Parathyroid adenoma (tissue), 2 donors: ENCODE measurements at regions not wholly inside any gene's neighbourhood (a gene's known extent, or its start where the extent isn't known, plus 50 kb on each side); places are given as distances from the start of the nearest gene placed in this dataset.

Experiments used
- H2AFZ ChIP-seq: fragments of 300-600 bp; sonication (generic); one replicate; pipeline ENCODE4 v1.7.0; 2017; ENCODE audit warnings: antibody characterized with exemption, mild to moderate bottlenecking
- H3K27ac ChIP-seq: fragments of 300-600 bp; sonication (generic); one replicate; pipeline ENCODE4 v1.7.0; 2017
- H3K27me3 ChIP-seq: fragments of 300-600 bp; sonication (generic); one replicate; pipeline ENCODE4 v1.7.0; 2017; ENCODE audit warnings: low read length; ENCODE audit not compliant: control insufficient read depth, insufficient read depth
- H3K36me3 ChIP-seq: fragments of 300-600 bp; sonication (generic); one replicate; pipeline ENCODE4 v1.7.0; 2017; ENCODE audit warnings: low read length; ENCODE audit not compliant: control insufficient read depth, insufficient read depth
- H3K4me1 ChIP-seq: fragments of 300-600 bp; sonication (generic); one replicate; pipeline ENCODE4 v1.7.0; 2017; ENCODE audit warnings: control low read depth
- H3K4me2 ChIP-seq: fragments of 300-600 bp; sonication (generic); one replicate; pipeline ENCODE4 v1.7.0; 2017; ENCODE audit warnings: low read length
- H3K4me3 ChIP-seq: fragments of 300-600 bp; sonication (generic); one replicate; pipeline ENCODE4 v1.7.0; 2017; ENCODE audit warnings: low read depth, low read length
- H3K79me2 ChIP-seq: fragments of 300-600 bp; sonication (generic); one replicate; pipeline ENCODE4 v1.7.0; 2017; ENCODE audit warnings: control low read depth
- H3K9ac ChIP-seq: fragments of 300-600 bp; sonication (generic); one replicate; pipeline ENCODE4 v1.7.0; 2017; ENCODE audit warnings: mild to moderate bottlenecking
- H3K9me3 ChIP-seq: fragments of 300-600 bp; sonication (generic); one replicate; pipeline ENCODE4 v1.7.0; 2017; ENCODE audit warnings: low read length; ENCODE audit not compliant: control insufficient read depth
- CTCF ChIP-seq: fragments of 300-600 bp; sonication (generic); IDR thresholded peaks from one replicate; pipeline ENCODE4 v1.7.0; 2017; ENCODE audit warnings: antibody characterized with exemption, mild to moderate bottlenecking
- donor health status: primary hyperparathyroidism.

DNA sequence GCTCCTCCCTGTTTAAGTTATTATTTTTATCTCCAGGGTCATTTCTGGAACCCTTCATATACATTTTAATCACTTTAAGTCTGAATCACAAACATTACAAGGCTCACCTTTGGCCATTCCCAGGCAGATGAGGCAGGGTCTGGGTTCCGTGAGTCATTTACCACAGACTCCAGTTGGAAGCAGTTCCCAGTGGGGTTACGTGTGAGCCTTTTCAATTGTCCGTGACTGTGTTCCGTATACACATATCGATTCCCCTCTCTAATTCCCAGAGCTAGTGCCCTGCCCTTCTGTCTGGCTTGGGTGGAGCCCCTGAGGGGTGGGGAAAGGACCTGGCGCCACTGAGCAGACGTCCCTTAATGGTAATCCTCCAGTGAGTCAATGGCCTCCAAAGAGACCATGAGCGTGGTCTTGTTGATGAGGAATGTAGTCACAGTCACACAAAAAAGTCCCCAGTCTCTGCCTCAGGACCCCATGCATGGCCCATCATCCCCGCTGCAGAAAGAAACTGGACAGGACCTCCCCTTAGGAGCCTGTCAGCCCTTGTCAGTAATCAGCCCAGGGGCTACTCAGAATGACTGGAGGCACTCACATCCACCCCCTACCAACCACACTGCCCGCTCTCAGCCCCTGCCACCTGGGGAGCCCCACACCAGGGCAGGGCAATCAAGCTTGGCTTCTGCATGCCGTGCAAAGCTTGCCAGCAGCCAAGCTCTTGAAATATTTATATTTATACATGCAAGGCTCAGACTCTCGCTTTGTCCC, 144.4 kb downstream of the ZIC5 start:
- TF ChIP-seq CTCF, result no peak
- H3K4me1 ChIP-seq, result no peaks in the 10 kb centered on the region
- no peak overlapping the region for H3K27ac ChIP-seq
- no peak overlapping the region for H2AFZ ChIP-seq
- H3K4me2 ChIP-seq, result no peak overlapping the region
- H3K4me3 ChIP-seq, result no peak overlapping the region
- H3K79me2 ChIP-seq, result no peaks in the 10 kb centered on the region
- H3K9ac ChIP-seq, result no peak overlapping the region
- no peaks in the 10 kb centered on the region for H3K27me3 ChIP-seq
- no peaks in the 10 kb centered on the region for H3K9me3 ChIP-seq
- no peaks in the 10 kb centered on the region for H3K36me3 ChIP-seq

DNA sequence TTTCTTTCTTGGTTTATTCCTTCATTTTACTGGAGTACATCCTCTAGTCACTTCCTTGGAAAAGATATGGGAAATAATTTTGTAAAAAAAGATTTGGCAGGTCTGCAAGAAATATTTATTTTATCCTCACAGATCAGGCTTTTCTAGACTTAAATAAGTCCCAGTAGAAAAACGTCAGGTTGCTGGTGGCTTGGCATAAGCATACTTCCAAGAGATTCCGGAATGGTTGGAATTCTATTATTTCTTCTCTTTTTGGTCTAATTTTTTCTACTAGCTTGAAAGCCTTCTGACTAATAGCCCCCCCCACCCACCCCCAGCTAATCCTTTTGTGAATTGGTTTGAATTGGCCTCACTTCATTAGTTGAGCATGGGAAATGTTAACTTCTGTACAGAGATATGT, 147.6 kb downstream of the ZIC5 start:
- H3K9me3 ChIP-seq, result no peaks in the 10 kb centered on the region
- no peak for TF ChIP-seq CTCF

GRCh38 chr13:99822820-99823219, 148.7 kb downstream of the ZIC5 start:
- no peak overlapping the region for H3K4me3 ChIP-seq
- H3K4me1 ChIP-seq, result no peaks in the 10 kb centered on the region
- H2AFZ ChIP-seq, result no peak overlapping the region
- no peaks in the 10 kb centered on the region for H3K27me3 ChIP-seq
- no peaks in the 10 kb centered on the region for H3K79me2 ChIP-seq
- TF ChIP-seq CTCF, result no peak
- H3K27ac ChIP-seq, result no peak overlapping the region
- H3K9ac ChIP-seq, result no peak overlapping the region
- H3K4me2 ChIP-seq, result no peak overlapping the region
- H3K9me3 ChIP-seq, result no peaks in the 10 kb centered on the region
- H3K36me3 ChIP-seq, result no peaks in the 10 kb centered on the region

More for the DNA sequence above, 147.6 kb downstream of the ZIC5 start:
- no peak overlapping the region for H3K4me2 ChIP-seq
- no peaks in the 10 kb centered on the region for H3K4me1 ChIP-seq
- no peak overlapping the region for H2AFZ ChIP-seq
- H3K9ac ChIP-seq, result no peak overlapping the region
- H3K4me3 ChIP-seq, result no peak overlapping the region
- no peak overlapping the region for H3K27ac ChIP-seq
- H3K79me2 ChIP-seq, result no peaks in the 10 kb centered on the region
- no peaks in the 10 kb centered on the region for H3K27me3 ChIP-seq
- H3K36me3 ChIP-seq, result no peaks in the 10 kb centered on the region

DNA sequence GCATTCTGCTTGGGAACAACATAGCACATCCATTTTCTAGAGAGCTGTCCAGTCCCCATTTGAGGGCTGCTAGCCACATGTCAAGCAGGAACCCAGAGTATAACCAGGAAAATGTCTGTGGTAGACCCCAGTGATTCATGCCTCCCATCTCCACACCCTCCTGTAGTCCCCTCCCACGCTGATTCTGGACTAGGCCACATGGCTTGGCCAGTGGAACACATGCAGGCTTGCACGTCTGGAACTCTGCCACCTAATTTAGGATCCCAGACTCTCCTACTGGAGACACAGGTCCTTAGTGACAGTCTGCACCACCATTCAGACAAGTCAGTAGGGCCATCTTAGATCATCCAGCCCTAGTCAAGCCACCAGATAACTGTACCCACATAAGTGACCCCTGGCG, 149.8 kb downstream of the ZIC5 start:
- no peaks in the 10 kb centered on the region for H3K4me1 ChIP-seq
- H2AFZ ChIP-seq, result no peak overlapping the region
- TF ChIP-seq CTCF, result no peak
- H3K36me3 ChIP-seq, result no peaks in the 10 kb centered on the region
- no peaks in the 10 kb centered on the region for H3K27me3 ChIP-seq
- H3K27ac ChIP-seq, result no peak overlapping the region
- no peaks in the 10 kb centered on the region for H3K9me3 ChIP-seq
- no peaks in the 10 kb centered on the region for H3K79me2 ChIP-seq
- H3K9ac ChIP-seq, result no peak overlapping the region
- H3K4me2 ChIP-seq, result no peak overlapping the region
- no peak overlapping the region for H3K4me3 ChIP-seq

DNA sequence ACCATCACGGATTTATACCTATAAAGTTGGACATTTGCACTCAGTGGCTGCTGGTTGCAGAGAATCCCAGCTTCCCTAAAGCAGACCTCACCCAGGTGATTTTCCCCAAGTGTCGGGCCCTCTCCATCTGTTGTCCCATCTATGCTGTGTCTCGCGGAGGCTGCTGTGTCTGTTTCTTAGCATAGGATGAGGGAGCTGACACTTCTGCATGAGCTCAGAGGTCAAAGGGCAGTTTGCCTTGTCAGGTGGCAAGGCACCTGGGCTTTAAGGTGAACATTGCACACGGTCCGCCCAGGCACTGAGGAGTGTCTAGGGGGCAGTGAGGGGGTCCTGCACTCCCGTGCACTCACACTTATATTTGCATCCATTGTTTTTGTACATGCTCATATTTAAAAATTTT, 151.6 kb downstream of the ZIC5 start:
- Histone ChIP-seq H3K9ac (no peak overlapping the region), H2AFZ (no peak overlapping the region), H3K27me3 (no peaks in the 10 kb centered on the region), H3K4me1 (no peaks in the 10 kb centered on the region), H3K4me2 (no peak overlapping the region), H3K27ac (no peak overlapping the region), H3K4me3 (no peak overlapping the region), H3K79me2 (no peaks in the 10 kb centered on the region), H3K36me3 (no peaks in the 10 kb centered on the region), H3K9me3 (no peaks in the 10 kb centered on the region)
- no peak for TF ChIP-seq CTCF
